SK-N-SH treated with all-trans-retinoic acid at 6 μM for 48 hours (cell line): ENCODE measurements at regions not wholly inside any gene's neighbourhood (a gene's known extent, or its start where the extent isn't known, plus 50 kb on each side); places are given as distances from the start of the nearest gene placed in this dataset.

ENCODE experiments used
- ARNTL ChIP-seq: fragments of 450-650 bp; formaldehyde crosslinking; IDR thresholded peaks from 2 replicates; pipeline ENCODE4 v1.5.0; 2020; ENCODE audit warnings: low read depth, mild to moderate bottlenecking, moderate library complexity, borderline replicate concordance
- GLIS3 ChIP-seq: fragments of 250-450 bp; sonication (Bioruptor Pico); IDR thresholded peaks from 2 replicates; pipeline ENCODE4 v1.5.0; 2020; ENCODE audit warnings: mild to moderate bottlenecking, moderate library complexity
- OSR1 ChIP-seq: fragments of 250-450 bp; sonication (Bioruptor Pico); IDR thresholded peaks from 2 replicates; pipeline ENCODE4 v1.8.0; 2022; ENCODE audit warnings: moderate library complexity, mild to moderate bottlenecking, inconsistent platforms
- POU6F1 ChIP-seq: fragments of 250-450 bp; sonication (Bioruptor Pico); IDR thresholded peaks from 2 replicates; pipeline ENCODE4 v1.8.0; 2021; ENCODE audit warnings: low read depth, mild to moderate bottlenecking, moderate library complexity, borderline replicate concordance
- TOX ChIP-seq: fragments of 250-450 bp; sonication (Bioruptor Pico); IDR thresholded peaks from 2 replicates; pipeline ENCODE4 v1.8.0; 2021; ENCODE audit warnings: mild to moderate bottlenecking, moderate library complexity, borderline replicate concordance
- ZNF70 ChIP-seq: fragments of 450-650 bp; formaldehyde crosslinking; IDR thresholded peaks from 2 replicates; pipeline ENCODE4 v1.5.0; 2020; ENCODE audit warnings: mild to moderate bottlenecking, moderate library complexity
- ZNF8 ChIP-seq: fragments of 450-650 bp; formaldehyde crosslinking; IDR thresholded peaks from 2 replicates; pipeline ENCODE4 v1.5.0; 2020; ENCODE audit warnings: mild to moderate bottlenecking, moderate library complexity
- TF ChIP-seq, protein P1 (sequence below): fragments of 250-450 bp; sonication (Bioruptor Pico); IDR thresholded peaks from 2 replicates; pipeline ENCODE4 v1.5.1; 2020; ENCODE audit warnings: low read depth, mild to moderate bottlenecking, moderate library complexity

DNA sequence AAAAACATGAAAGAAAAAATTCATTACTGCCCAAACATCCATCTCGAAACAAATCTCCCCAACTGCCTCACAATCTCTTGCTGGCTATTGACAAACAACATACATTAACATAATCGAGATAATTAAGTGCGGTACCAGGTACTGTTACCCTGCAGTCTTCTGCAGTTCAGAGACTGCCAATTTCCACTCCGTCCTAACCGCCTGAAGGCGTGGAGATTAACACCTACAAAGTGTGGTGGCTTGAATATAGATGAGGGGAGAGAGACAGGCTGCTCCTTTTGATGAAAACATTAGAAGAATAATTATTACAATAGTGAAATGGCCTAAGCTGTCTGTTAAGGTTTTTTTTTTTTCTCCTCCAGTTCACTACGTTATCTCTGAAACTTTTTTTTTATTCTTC lies 258.9 kb upstream of the SOX4 start:
- TF ChIP-seq GLIS3 (CRISPR knock-in tag) (no peak), OSR1 (CRISPR knock-in tag) (no peak), ARNTL (CRISPR knock-in tag) (no peak), ZNF70 (CRISPR knock-in tag) (no peak), ZNF8 (CRISPR knock-in tag) (no peak), TOX (no peak), POU6F1 (no peak)
- TF ChIP-seq, protein P1, sequence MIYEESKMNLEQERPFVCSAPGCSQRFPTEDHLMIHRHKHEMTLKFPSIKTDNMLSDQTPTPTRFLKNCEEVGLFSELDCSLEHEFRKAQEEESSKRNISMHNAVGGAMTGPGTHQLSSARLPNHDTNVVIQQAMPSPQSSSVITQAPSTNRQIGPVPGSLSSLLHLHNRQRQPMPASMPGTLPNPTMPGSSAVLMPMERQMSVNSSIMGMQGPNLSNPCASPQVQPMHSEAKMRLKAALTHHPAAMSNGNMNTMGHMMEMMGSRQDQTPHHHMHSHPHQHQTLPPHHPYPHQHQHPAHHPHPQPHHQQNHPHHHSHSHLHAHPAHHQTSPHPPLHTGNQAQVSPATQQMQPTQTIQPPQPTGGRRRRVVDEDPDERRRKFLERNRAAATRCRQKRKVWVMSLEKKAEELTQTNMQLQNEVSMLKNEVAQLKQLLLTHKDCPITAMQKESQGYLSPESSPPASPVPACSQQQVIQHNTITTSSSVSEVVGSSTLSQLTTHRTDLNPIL (CRISPR knock-in tag) = no peak
